Keratinocyte (primary cell): ENCODE measurements at regions not wholly inside any gene's neighbourhood (a gene's known extent, or its start where the extent isn't known, plus 50 kb on each side); places are given as distances from the start of the nearest gene placed in this dataset.

ENCODE experiments used
- DNase-seq: peaks from one replicate; pipeline ENCODE4 v3.0.0-alpha.2; 2011; ENCODE audit warnings: low read depth, missing footprints, low spot score
- FAIRE-seq: peaks from 2 replicates; lab custom pipeline; 2011; peaks lifted over from hg19 to GRCh38; lab: Jason Lieb, UNC
- H2AFZ ChIP-seq: 2 replicates; pipeline ENCODE4 v1.6.0; 2012; ENCODE audit warnings: low read length, control low read depth, inconsistent platforms; ENCODE audit not compliant: control insufficient read depth
- H3K27ac ChIP-seq: 2 replicates; pipeline ENCODE4 v1.5.1; 2011; ENCODE audit warnings: low read length; ENCODE audit not compliant: control insufficient read depth, insufficient read depth
- H3K27me3 ChIP-seq: 3 replicates; pipeline ENCODE4 v1.6.0; 2011; ENCODE audit warnings: low read length; ENCODE audit not compliant: control insufficient read depth, insufficient read depth; ENCODE audit errors: extremely low read depth
- H3K36me3 ChIP-seq, 2 experiments: 2 replicates in 1 of 2; 3 replicates in 1 of 2; pipeline ENCODE4 v1.5.1; 2011; ENCODE audit warnings: low read length in 2 of 2, mild to moderate bottlenecking in 1 of 2; ENCODE audit not compliant: control insufficient read depth in 2 of 2, insufficient read depth in 2 of 2; ENCODE audit errors: extremely low read depth in 1 of 2
- H3K4me1 ChIP-seq: 3 replicates; pipeline ENCODE4 v1.5.1; 2011; ENCODE audit warnings: low read length; ENCODE audit not compliant: control insufficient read depth, insufficient read depth; ENCODE audit errors: extremely low read depth
- H3K4me2 ChIP-seq: 3 replicates; pipeline ENCODE4 v1.6.0; 2011; ENCODE audit warnings: low read depth, low read length; ENCODE audit not compliant: control insufficient read depth, insufficient read depth; ENCODE audit errors: extremely low read depth
- H3K4me3 ChIP-seq, 3 experiments: fragments of 200-600 bp in 1 of 3; sonication (generic) in 1 of 3; 2 replicates in 2 of 3; 3 replicates in 1 of 3; pipeline ENCODE4 v1.5.1; 2011 to 2016; ENCODE audit warnings: low read length in 3 of 3, mild to moderate bottlenecking in 3 of 3, control low read depth in 2 of 3, inconsistent platforms in 1 of 3, low read depth in 1 of 3, mixed read lengths in 1 of 3, mixed run types in 1 of 3, moderate library complexity in 1 of 3; ENCODE audit not compliant: control insufficient read depth in 2 of 3, insufficient read depth in 2 of 3; ENCODE audit errors: extremely low read depth in 1 of 3
- H3K79me2 ChIP-seq: 2 replicates; pipeline ENCODE4 v1.6.0; 2012; ENCODE audit warnings: low read length; ENCODE audit not compliant: control insufficient read depth, insufficient read depth
- H3K9ac ChIP-seq: 3 replicates; pipeline ENCODE4 v1.6.0; 2011; ENCODE audit warnings: low read length; ENCODE audit not compliant: control insufficient read depth, insufficient read depth; ENCODE audit errors: extremely low read depth
- H3K9me1 ChIP-seq: 3 replicates; pipeline ENCODE4 v1.6.0; 2011; ENCODE audit warnings: low read length; ENCODE audit not compliant: control insufficient read depth, insufficient read depth; ENCODE audit errors: extremely low read depth
- H3K9me3 ChIP-seq: 2 replicates; pipeline ENCODE4 v1.5.1; 2012; ENCODE audit warnings: low read depth, low read length; ENCODE audit not compliant: control insufficient read depth
- H4K20me1 ChIP-seq: 3 replicates; pipeline ENCODE4 v1.6.0; 2011; ENCODE audit warnings: low read length; ENCODE audit not compliant: control insufficient read depth, insufficient read depth; ENCODE audit errors: extremely low read depth
- CTCF ChIP-seq, 3 experiments: IDR thresholded peaks in 1 of 3; conservative IDR thresholded peaks in 1 of 3; optimal IDR thresholded peaks in 1 of 3; 2 replicates in 2 of 3; 3 replicates in 1 of 3; pipeline versions ENCODE3 to v1.5.1; 2011; ENCODE audit warnings: low read length in 3 of 3, mild to moderate bottlenecking in 3 of 3, moderate library complexity in 2 of 3, control low read depth in 1 of 3, inconsistent platforms in 1 of 3; ENCODE audit not compliant: insufficient read depth in 2 of 3; ENCODE audit errors: extremely low read depth in 1 of 3
- EZH2 ChIP-seq: IDR thresholded peaks from one replicate; pipeline ENCODE4 v1.6.1; 2012; ENCODE audit warnings: inconsistent platforms, mild to moderate bottlenecking, low read length, moderate library complexity
- dilution Hi-C: fragments of 300-500 bp; cut with MboI; formaldehyde crosslinking; loops from one replicate; pipeline ENCODE4 v1.7.0; 2020; ENCODE audit warnings: low sequenced_read_pairs; ENCODE audit not compliant: extremely low pct_ligation_motif_present

DNA sequence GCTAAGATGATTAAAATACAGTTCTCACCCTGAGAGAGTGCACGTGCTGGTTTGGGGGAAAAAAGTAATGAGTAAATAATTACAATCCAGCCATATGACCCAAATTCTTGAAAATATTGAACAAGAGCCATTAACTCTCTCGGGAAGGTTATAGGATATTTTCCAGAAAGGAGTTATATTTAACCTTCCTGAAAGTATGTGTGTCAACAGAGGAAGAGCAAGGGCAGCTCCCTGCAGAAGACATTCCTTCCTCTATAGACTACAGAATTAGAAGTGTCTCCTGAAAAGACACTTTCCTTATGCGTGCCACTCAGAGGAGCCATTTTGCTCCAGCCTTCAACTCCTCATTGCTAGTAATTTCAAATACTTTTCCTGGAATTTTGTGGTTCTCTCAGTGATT, 648.7 kb downstream of the USP25 start:
- DNase-seq (no peak), FAIRE-seq (no peak)
- Histone ChIP-seq H3K9ac (no peak overlapping the region), H3K27me3 (no peaks in the 10 kb centered on the region), H4K20me1 (no peaks in the 10 kb centered on the region), H3K4me1 (no peaks in the 10 kb centered on the region), H3K79me2 (no peaks in the 10 kb centered on the region), H2AFZ (no peak overlapping the region), H3K9me3 (no peaks in the 10 kb centered on the region), H3K27ac (no peak overlapping the region), H3K36me3 (no peaks in the 10 kb centered on the region), H3K9me1 (no peaks in the 10 kb centered on the region), H3K4me3 (no peak overlapping the region), H3K4me2 (no peak overlapping the region)
- dilution Hi-C loops, result no loop called here
- no peak for TF ChIP-seq EZH2
- TF ChIP-seq CTCF (optimal IDR thresholded peaks at IDR 0.05 in 1 of 3, IDR thresholded peaks at IDR 0.05 in 1 of 3, conservative IDR thresholded peaks at IDR 0.05 in 1 of 3; ENCODE audit: extremely low read depth in 1 of 3, insufficient read depth in 2 of 3, low read length in 3 of 3), result no peak

- no peak for DNase-seq
- no peak for TF ChIP-seq CTCF (optimal IDR thresholded peaks at IDR 0.05 in 1 of 3, IDR thresholded peaks at IDR 0.05 in 1 of 3, conservative IDR thresholded peaks at IDR 0.05 in 1 of 3; ENCODE audit: extremely low read depth in 1 of 3, insufficient read depth in 2 of 3, low read length in 3 of 3)
- TF ChIP-seq EZH2, result no peak
- dilution Hi-C loops, result no loop called here
Observed at GRCh38 chr21:16388291-16388690, 658.5 kb downstream of the USP25 start.

More at GRCh38 chr21:16388291-16388690, 658.5 kb downstream of the USP25 start:
- Histone ChIP-seq H3K4me2 (no peak overlapping the region), H3K4me1 (no peaks in the 10 kb centered on the region), H3K9me3 (no peaks in the 10 kb centered on the region), H3K79me2 (no peaks in the 10 kb centered on the region), H3K9ac (no peak overlapping the region), H3K27ac (no peak overlapping the region), H4K20me1 (no peaks in the 10 kb centered on the region), H3K9me1 (no peaks in the 10 kb centered on the region), H3K36me3 (no peaks in the 10 kb centered on the region), H3K4me3 (no peak overlapping the region), H2AFZ (no peak overlapping the region), H3K27me3 (no peaks in the 10 kb centered on the region)
- no peak for FAIRE-seq
